HAP-1 (cell line): ENCODE measurements at regions not wholly inside any gene's neighbourhood (a gene's known extent, or its start where the extent isn't known, plus 50 kb on each side); places are given as distances from the start of the nearest gene placed in this dataset.

Experiments used
- DNase-seq, 2 experiments: peaks; one replicate each; pipeline ENCODE4 v3.0.0-alpha.2; 2016 to 2020; ENCODE audit warnings: low spot score in 2 of 2
- H3K27me3 ChIP-seq: fragments of 250-450 bp; sonication (Bioruptor Pico); 2 replicates; pipeline ENCODE4 v1.5.1; 2020; ENCODE audit warnings: low read depth, mild to moderate bottlenecking, moderate library complexity
- H3K36me3 ChIP-seq: fragments of 250-450 bp; sonication (Bioruptor Pico); replicated peaks from 2 replicates; pipeline ENCODE4 v1.5.1; 2020; ENCODE audit warnings: mild to moderate bottlenecking
- H3K4me1 ChIP-seq: fragments of 250-450 bp; sonication (Bioruptor Pico); 2 replicates; pipeline ENCODE4 v1.5.1; 2020; ENCODE audit warnings: mild to moderate bottlenecking
- H3K4me3 ChIP-seq: fragments of 250-450 bp; sonication (Bioruptor Pico); 2 replicates; pipeline ENCODE4 v1.5.1; 2020; ENCODE audit warnings: mild to moderate bottlenecking, moderate library complexity
- H3K9me3 ChIP-seq: fragments of 250-450 bp; sonication (Bioruptor Pico); 2 replicates; pipeline ENCODE4 v1.5.1; 2020; ENCODE audit warnings: mild to moderate bottlenecking, moderate library complexity
- in situ Hi-C: fragments of 300-500 bp; cut with MboI; formaldehyde crosslinking; loops from 3 replicates; pipeline ENCODE4 v1.14.3; 2020; ENCODE audit warnings: low sequenced_read_pairs, inconsistent platforms, mixed read lengths

- peaks cover 3% of the 10 kb centered on the region; the same call in 1 of the 2 replicates for H3K4me1 ChIP-seq
- no peaks in the 10 kb centered on the region for H3K36me3 ChIP-seq
- no peak for DNase-seq
- no peaks in the 10 kb centered on the region for H3K9me3 ChIP-seq
- in situ Hi-C loops = no loop called here
- H3K27me3 ChIP-seq = peaks cover 3% of the 10 kb centered on the region
- no peak overlapping the region for H3K4me3 ChIP-seq
Measured at GRCh38 chr11:92332986-92333385, 108.4 kb downstream of the FAT3 start.

- H3K36me3 ChIP-seq = no peaks in the 10 kb centered on the region
- no peaks in the 10 kb centered on the region for H3K27me3 ChIP-seq
- in situ Hi-C loops = no loop called here
- no peaks in the 10 kb centered on the region for H3K9me3 ChIP-seq
- DNase-seq = peak in 1 of 2 experiments; percentile 62
- H3K4me1 ChIP-seq = no peaks in the 10 kb centered on the region
- no peak overlapping the region for H3K4me3 ChIP-seq
Measured at GRCh38 chr11:92340839-92341238, 116.2 kb downstream of the FAT3 start.

- DNase-seq = no peak
- no peak overlapping the region for H3K4me3 ChIP-seq
- no peaks in the 10 kb centered on the region for H3K27me3 ChIP-seq
- in situ Hi-C loops = no loop called here
- no peaks in the 10 kb centered on the region for H3K9me3 ChIP-seq
- H3K36me3 ChIP-seq = no peaks in the 10 kb centered on the region
- no peaks in the 10 kb centered on the region for H3K4me1 ChIP-seq
Measured at GRCh38 chr11:92342034-92342720, 117.6 kb downstream of the FAT3 start.

- H3K36me3 ChIP-seq = no peaks in the 10 kb centered on the region
- H3K27me3 ChIP-seq = no peaks in the 10 kb centered on the region
- H3K4me3 ChIP-seq = no peak overlapping the region
- DNase-seq = no peak
- H3K9me3 ChIP-seq = no peaks in the 10 kb centered on the region
- in situ Hi-C loops = no loop called here
- H3K4me1 ChIP-seq = no peaks in the 10 kb centered on the region
Measured at GRCh38 chr11:92342886-92343285, 118.3 kb downstream of the FAT3 start.

- DNase-seq = no peak
- Histone ChIP-seq H3K4me3 (no peak overlapping the region), H3K9me3 (no peaks in the 10 kb centered on the region), H3K36me3 (no peaks in the 10 kb centered on the region), H3K27me3 (no peaks in the 10 kb centered on the region; the same call in none of the 2 replicates), H3K4me1 (no peaks in the 10 kb centered on the region)
- in situ Hi-C loops = no loop called here
Measured at GRCh38 chr11:92346220-92346619, 121.6 kb downstream of the FAT3 start.

DNA sequence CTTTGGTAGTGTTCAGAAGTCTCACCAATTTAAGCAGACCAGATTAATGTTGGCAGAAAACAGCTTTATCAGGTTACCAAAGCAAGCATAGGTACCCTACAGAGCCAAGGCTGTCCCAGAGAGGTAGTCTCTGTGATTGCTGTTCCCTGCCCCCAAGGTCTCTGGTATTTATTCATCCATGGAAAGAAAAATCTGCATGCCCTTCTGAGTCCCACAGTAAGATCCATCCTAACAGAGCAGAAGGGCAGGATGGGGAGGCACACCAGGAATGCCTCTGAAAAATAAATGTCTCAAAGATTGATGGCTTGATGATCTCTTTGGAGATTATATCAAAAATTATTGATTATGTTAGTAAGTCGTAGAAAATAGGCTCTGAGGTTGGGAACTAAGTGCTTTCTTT is 122.8 kb downstream of the FAT3 start:
- H3K4me1 ChIP-seq = no peaks in the 10 kb centered on the region
- no peak overlapping the region for H3K4me3 ChIP-seq
- in situ Hi-C loops = no loop called here
- H3K36me3 ChIP-seq = no peaks in the 10 kb centered on the region
- no peaks in the 10 kb centered on the region; the same call in none of the 2 replicates for H3K27me3 ChIP-seq
- no peaks in the 10 kb centered on the region for H3K9me3 ChIP-seq
- no peak for DNase-seq

DNA sequence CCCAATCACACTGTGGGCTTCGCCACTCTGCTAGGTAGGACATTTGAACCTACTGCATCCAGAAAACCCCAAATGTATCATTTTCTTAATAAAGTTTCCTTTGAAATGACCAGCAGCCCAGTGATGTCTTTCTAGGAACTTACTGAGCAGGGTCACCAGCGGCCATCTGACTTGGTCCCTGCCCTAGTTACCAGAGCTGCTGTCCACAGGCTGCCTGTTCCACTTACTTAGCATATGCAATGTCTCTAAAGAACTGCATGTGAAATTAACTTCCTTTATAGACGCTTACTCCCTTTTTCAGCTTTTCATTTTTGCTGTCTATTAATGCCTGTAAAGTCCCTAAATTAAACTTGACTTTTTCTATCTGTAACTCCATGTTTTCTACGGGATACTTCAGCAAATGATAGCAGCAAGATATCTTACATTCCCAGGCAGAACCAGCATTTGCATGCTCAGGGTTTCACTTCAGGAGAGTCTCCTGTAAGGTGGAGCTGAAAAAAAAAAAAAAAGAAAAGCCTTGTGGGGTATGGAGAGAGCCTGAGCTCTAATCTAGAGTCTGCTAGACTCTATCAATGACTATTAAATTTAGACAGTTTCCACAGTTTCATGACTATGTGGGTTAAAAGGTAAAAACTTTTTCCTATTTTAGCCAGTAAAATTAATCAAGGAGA is 125.0 kb downstream of the FAT3 start:
- Histone ChIP-seq H3K4me3 (no peak overlapping the region), H3K36me3 (no peaks in the 10 kb centered on the region), H3K9me3 (no peaks in the 10 kb centered on the region), H3K27me3 (no peaks in the 10 kb centered on the region; the same call in none of the 2 replicates), H3K4me1 (no peaks in the 10 kb centered on the region)
- no peak for DNase-seq
- in situ Hi-C loops = no loop called here

- no peak overlapping the region for H3K4me3 ChIP-seq
- no peaks in the 10 kb centered on the region for H3K36me3 ChIP-seq
- DNase-seq = no peak
- in situ Hi-C loops = no loop called here
- no peaks in the 10 kb centered on the region for H3K9me3 ChIP-seq
- H3K4me1 ChIP-seq = no peaks in the 10 kb centered on the region
- no peaks in the 10 kb centered on the region for H3K27me3 ChIP-seq
Measured at GRCh38 chr11:92357344-92357743, 132.7 kb downstream of the FAT3 start.

GRCh38 chr11:92357841-92358240 is 133.2 kb downstream of the FAT3 start:
- in situ Hi-C loops = no loop called here
- H3K4me3 ChIP-seq = no peak overlapping the region
- H3K36me3 ChIP-seq = no peaks in the 10 kb centered on the region
- DNase-seq = no peak
- H3K9me3 ChIP-seq = no peaks in the 10 kb centered on the region
- no peaks in the 10 kb centered on the region for H3K27me3 ChIP-seq
- H3K4me1 ChIP-seq = no peaks in the 10 kb centered on the region

- H3K9me3 ChIP-seq = no peaks in the 10 kb centered on the region
Measured at GRCh38 chr11:92361551-92361950, 136.9 kb downstream of the FAT3 start.

GRCh38 chr11:92362989-92363388 is 138.4 kb downstream of the FAT3 start:
- Histone ChIP-seq H3K4me1 (no peaks in the 10 kb centered on the region), H3K4me3 (no peak overlapping the region), H3K36me3 (no peaks in the 10 kb centered on the region), H3K9me3 (no peaks in the 10 kb centered on the region), H3K27me3 (no peaks in the 10 kb centered on the region)
- in situ Hi-C loops = no loop called here
- DNase-seq = no peak

More at GRCh38 chr11:92361551-92361950, 136.9 kb downstream of the FAT3 start:
- H3K4me3 ChIP-seq = no peak overlapping the region
- in situ Hi-C loops = no loop called here
- DNase-seq = no peak
- no peaks in the 10 kb centered on the region for H3K27me3 ChIP-seq
- H3K36me3 ChIP-seq = no peaks in the 10 kb centered on the region
- H3K4me1 ChIP-seq = no peaks in the 10 kb centered on the region

DNA sequence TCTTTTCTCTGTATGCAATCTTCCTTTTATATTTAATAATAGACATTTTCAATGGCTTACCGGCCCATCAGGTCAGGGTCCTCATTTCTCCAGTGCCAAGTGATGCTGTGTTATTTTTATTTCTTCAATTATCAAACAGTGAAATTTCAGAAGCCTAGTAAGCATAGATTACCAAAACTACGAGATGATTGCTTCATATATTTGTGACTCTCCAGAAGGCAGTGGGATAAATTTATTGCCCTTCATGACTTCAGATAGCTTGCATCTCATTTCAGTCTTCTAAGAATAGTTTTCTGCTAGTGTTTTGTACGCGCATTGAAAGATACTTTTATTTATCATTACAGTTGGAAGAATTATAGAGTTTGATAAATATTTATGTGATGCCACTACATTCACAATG is 139.6 kb downstream of the FAT3 start:
- no peaks in the 10 kb centered on the region for H3K9me3 ChIP-seq

GRCh38 chr11:92376146-92376599 is 151.6 kb downstream of the FAT3 start:
- in situ Hi-C loops = no loop called here
- no peaks in the 10 kb centered on the region for H3K4me1 ChIP-seq
- no peak for DNase-seq

More for the DNA sequence above, 139.6 kb downstream of the FAT3 start:
- H3K4me3 ChIP-seq = no peak overlapping the region
- H3K27me3 ChIP-seq = no peaks in the 10 kb centered on the region
- no peaks in the 10 kb centered on the region for H3K36me3 ChIP-seq
- no peak for DNase-seq
- no peaks in the 10 kb centered on the region for H3K4me1 ChIP-seq
- in situ Hi-C loops = no loop called here

DNA sequence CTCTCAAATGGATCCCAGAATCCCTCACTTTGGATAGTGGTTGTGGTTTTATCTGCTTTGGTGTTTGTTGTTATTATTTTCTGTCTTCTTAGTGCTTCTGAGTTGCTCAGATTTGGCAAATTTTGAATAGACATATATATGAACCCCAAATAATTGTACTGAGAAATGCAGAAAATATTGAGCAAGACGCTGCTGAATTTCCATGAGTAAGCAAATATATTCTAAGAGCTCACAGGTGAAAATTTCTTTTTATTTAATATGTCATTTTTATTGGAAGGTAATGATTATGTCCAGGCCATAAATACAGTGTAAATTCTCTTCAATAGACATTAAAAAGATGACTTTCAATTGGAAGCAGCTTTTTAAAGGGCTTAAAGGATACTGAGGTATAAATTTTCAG is 152.1 kb downstream of the FAT3 start:
- H3K4me3 ChIP-seq = no peak overlapping the region
- peaks cover 5% of the 10 kb centered on the region for H3K27me3 ChIP-seq
- in situ Hi-C loops = no loop called here
- no peaks in the 10 kb centered on the region for H3K9me3 ChIP-seq
- no peaks in the 10 kb centered on the region for H3K36me3 ChIP-seq
- no peaks in the 10 kb centered on the region for H3K4me1 ChIP-seq
- no peak for DNase-seq

More at GRCh38 chr11:92376146-92376599, 151.6 kb downstream of the FAT3 start:
- no peaks in the 10 kb centered on the region for H3K9me3 ChIP-seq
- H3K27me3 ChIP-seq = peaks cover 5% of the 10 kb centered on the region
- H3K4me3 ChIP-seq = no peak overlapping the region
- no peaks in the 10 kb centered on the region for H3K36me3 ChIP-seq
